K562 (cell line): ENCODE measurements at regions not wholly inside any gene's neighbourhood (a gene's known extent, or its start where the extent isn't known, plus 50 kb on each side); places are given as distances from the start of the nearest gene placed in this dataset.

Source experiments
- ATAC-seq: fragments of 200-7000 bp; cut with Tn5 transposase; 3 replicates; pipeline ENCODE4 v1.9.1; 2020; ENCODE audit warnings: moderate library complexity
- BruUV-seq: library from RNA; stranded (reverse); fragments of 400-500 nt; replicated peaks from 2 replicates; lab custom pipeline; 2021; lab: Mats Ljungman, UMichigan
- CTCF ChIA-PET: fragments of 300-600 bp; formaldehyde crosslinking; extraction: SDS; loops from one replicate; lab custom pipeline; 2021; ENCODE audit warnings: low intra/inter-chr PET ratio; lab: Yijun Ruan, JAX
- POLR2A ChIA-PET: fragments of 300-600, 350-650 bp; sonication (Branson Sonifier 250); formaldehyde crosslinking; extraction: SDS; loops from one replicate; lab custom pipeline; 2021; ENCODE audit warnings: antibody characterized with exemption, inconsistent platforms; lab: Yijun Ruan, JAX
- DNase-seq, 4 experiments: peaks; one replicate each; pipeline versions ENCODE4 v3.0.0 to v3.0.0-alpha.2; 2011 to 2018; ENCODE audit warnings: low spot score in 3 of 4, mixed read lengths in 3 of 4; ENCODE audit errors: extremely low read depth in 1 of 4
- FAIRE-seq: peaks from 2 replicates; lab custom pipeline; 2011; peaks lifted over from hg19 to GRCh38; lab: Jason Lieb, UNC
- H2AFZ ChIP-seq: 2 replicates; pipeline ENCODE4 v1.6.0; 2011; ENCODE audit warnings: low read depth, low read length, control low read depth, inconsistent platforms
- H3K27ac ChIP-seq: fragments of 200-600 bp; 3 replicates; pipeline ENCODE4 v1.8.0; 2011; ENCODE audit warnings: low read depth, mild to moderate bottlenecking, control low read depth, inconsistent platforms, low read length, moderate library complexity, mixed read lengths; ENCODE audit errors: extremely low read depth
- H3K27me3 ChIP-seq, 2 experiments: fragments of 300-600 bp in 1 of 2; 2 replicates in 1 of 2; 3 replicates in 1 of 2; pipeline versions ENCODE4 v1.6.0 to v1.8.0; 2011; ENCODE audit warnings: inconsistent platforms in 2 of 2, low read length in 2 of 2, mild to moderate bottlenecking in 1 of 2, mixed read lengths in 1 of 2, moderate library complexity in 1 of 2; ENCODE audit not compliant: control insufficient read depth in 2 of 2, insufficient read depth in 2 of 2
- H3K36me3 ChIP-seq: fragments of 300-600 bp; 3 replicates; pipeline ENCODE4 v1.8.0; 2011; ENCODE audit warnings: mild to moderate bottlenecking, low read length, inconsistent platforms; ENCODE audit not compliant: control insufficient read depth, insufficient read depth
- H3K4me1 ChIP-seq, 2 experiments: fragments of 200-600 bp in 1 of 2; replicated peaks in 1 of 2; 2 replicates in 1 of 2; 3 replicates in 1 of 2; pipeline versions ENCODE4 v1.5.1 to v1.8.0; 2011; ENCODE audit warnings: inconsistent platforms in 2 of 2, low read length in 2 of 2, mild to moderate bottlenecking in 1 of 2, mixed read lengths in 1 of 2, moderate library complexity in 1 of 2; ENCODE audit not compliant: control insufficient read depth in 2 of 2, insufficient read depth in 2 of 2
- H3K4me2 ChIP-seq: 2 replicates; pipeline ENCODE4 v1.6.1; 2011; ENCODE audit warnings: low read length, control low read depth, inconsistent platforms, mixed read lengths; ENCODE audit not compliant: insufficient read depth
- H3K4me3 ChIP-seq: fragments of 200-600 bp; sonication (generic), shearing (Covaris generic); 2 replicates; pipeline ENCODE4 v1.5.1; 2016; ENCODE audit warnings: control low read depth, inconsistent platforms
- H3K79me2 ChIP-seq: fragments of 200-600 bp; 3 replicates; pipeline ENCODE4 v1.8.0; 2011; ENCODE audit warnings: low read length, inconsistent platforms; ENCODE audit not compliant: control insufficient read depth, insufficient read depth
- H3K9ac ChIP-seq, 2 experiments: 2 replicates each; pipeline versions ENCODE4 v1.6.0 to v1.6.1; 2011; ENCODE audit warnings: low read depth in 2 of 2, low read length in 2 of 2, control low read depth in 1 of 2, inconsistent platforms in 1 of 2, mild to moderate bottlenecking in 1 of 2, mixed read lengths in 1 of 2; ENCODE audit not compliant: insufficient read depth in 1 of 2
- H3K9me1 ChIP-seq: one replicate; pipeline ENCODE4 v1.6.0; 2011; ENCODE audit warnings: inconsistent platforms, mild to moderate bottlenecking, low read length, moderate library complexity; ENCODE audit not compliant: control insufficient read depth, insufficient read depth
- H3K9me3 ChIP-seq: replicated peaks from 2 replicates; pipeline ENCODE4 v1.5.1; 2011; ENCODE audit warnings: low read depth, low read length, inconsistent platforms; ENCODE audit not compliant: control insufficient read depth, insufficient read depth
- H4K20me1 ChIP-seq: replicated peaks from 2 replicates; pipeline ENCODE4 v1.6.1; 2011; ENCODE audit warnings: low read length, inconsistent platforms, mixed read lengths; ENCODE audit not compliant: control insufficient read depth, insufficient read depth
- CC2D1A ChIP-seq: fragments of 450-650 bp; IDR thresholded peaks from 2 replicates; pipeline ENCODE4 v1.6.1; 2017; ENCODE audit warnings: mild to moderate bottlenecking
- CHD4 ChIP-seq: fragments of 200-600 bp; sonication (generic); IDR thresholded peaks from 3 replicates; pipeline ENCODE4 v1.6.1; 2012; ENCODE audit warnings: low read depth, mild to moderate bottlenecking, mixed read lengths, low read length, inconsistent platforms; ENCODE audit not compliant: insufficient read depth, insufficient replicate concordance, poor library complexity, severe bottlenecking
- CREM ChIP-seq: IDR thresholded peaks from 2 replicates; pipeline ENCODE4 v1.6.1; 2014; ENCODE audit warnings: antibody characterized with exemption, low read depth
- CXXC5 ChIP-seq: fragments of 250-450 bp; sonication (Bioruptor Pico); IDR thresholded peaks from 2 replicates; pipeline ENCODE4 v1.8.0; 2022; ENCODE audit warnings: inconsistent platforms, mild to moderate bottlenecking, moderate library complexity
- HDGF ChIP-seq: fragments of 450-650 bp; IDR thresholded peaks from 2 replicates; pipeline ENCODE4 v1.6.1; 2016
- HNRNPH1 ChIP-seq: fragments of 200-400 bp; formaldehyde crosslinking; optimal IDR thresholded peaks from 2 replicates; pipeline ENCODE3; 2017; ENCODE audit warnings: low read depth, mild to moderate bottlenecking, low read length, moderate library complexity
- PHF20 ChIP-seq: fragments of 450-650 bp; IDR thresholded peaks from 2 replicates; pipeline ENCODE4 v1.6.1; 2018; ENCODE audit not compliant: partially characterized antibody
- PML ChIP-seq: IDR thresholded peaks from 2 replicates; pipeline ENCODE4 v1.6.1; 2012; ENCODE audit warnings: low read length, inconsistent platforms
- POLR2AphosphoS2 ChIP-seq: IDR thresholded peaks from 2 replicates; pipeline ENCODE4 v1.6.1; 2012; ENCODE audit warnings: low read length, improper control_type of control experiment
- SMARCA5 ChIP-seq: fragments of 450-650 bp; IDR thresholded peaks from 2 replicates; pipeline ENCODE4 v1.6.1; 2016
- TCFL5 ChIP-seq: fragments of 250-450 bp; sonication (Bioruptor Pico); conservative IDR thresholded peaks from 2 replicates; pipeline ENCODE4 v1.6.1; 2021; ENCODE audit warnings: mild to moderate bottlenecking, moderate library complexity, matching md5 sums
- TSC22D4 ChIP-seq: fragments of 450-650 bp; IDR thresholded peaks from 2 replicates; pipeline ENCODE4 v1.6.1; 2016; ENCODE audit warnings: missing genetic modification characterization, missing biosample characterization, control low read depth
- YY1 ChIP-seq, 3 experiments: IDR thresholded peaks; 2 replicates each; pipeline ENCODE4 v1.6.1; 2011; ENCODE audit warnings: low read length in 2 of 3, mild to moderate bottlenecking in 2 of 3, moderate library complexity in 2 of 3, borderline replicate concordance in 1 of 3, control low read depth in 1 of 3, low read depth in 1 of 3; ENCODE audit not compliant: insufficient read depth in 3 of 3, insufficient replicate concordance in 2 of 3, control insufficient read depth in 1 of 3, insufficient read length in 1 of 3; ENCODE audit errors: extremely low read depth in 1 of 3
- ZNF584 ChIP-seq: fragments of 200-800 bp; sonication (Bioruptor generic); IDR thresholded peaks from 2 replicates; pipeline ENCODE4 v1.6.1; 2016; ENCODE audit warnings: low read depth, mild to moderate bottlenecking, missing genetic modification characterization, missing compliant biosample characterization
- ZNF699 ChIP-seq: fragments of 250-450 bp; sonication (Bioruptor Pico); IDR thresholded peaks from 2 replicates; pipeline ENCODE4 v1.8.0; 2021; ENCODE audit warnings: mild to moderate bottlenecking, moderate library complexity; ENCODE audit not compliant: insufficient replicate concordance
- ZNF79 ChIP-seq: fragments of 250-450 bp; sonication (Bioruptor Pico); IDR thresholded peaks from 2 replicates; pipeline ENCODE4 v1.4.0; 2020; ENCODE audit warnings: low read depth, mild to moderate bottlenecking, moderate library complexity
- WGBS: fragments of 100-300 bp; shearing (Covaris generic); methylation state at CpG from one replicate; pipeline ENCODE4 v1.1.6; 2016; ENCODE audit warnings: low coverage, mixed read lengths; ENCODE audit not compliant: insufficient coverage; ENCODE audit errors: missing lambda C conversion rate; 5-methylcytosine and 5-hydroxymethylcytosine counted together
- in situ Hi-C: fragments of 300-500 bp; cut with MboI; formaldehyde crosslinking; loops from 4 replicates; pipeline ENCODE4 v1.15.0; 2018; ENCODE audit warnings: inconsistent platforms, mixed read lengths
- intact Hi-C: fragments of 100-400 bp; cut with micrococcal nuclease; formaldehyde crosslinking; loops from 2 replicates; pipeline ENCODE4 v1.14.2; 2022
- TF ChIP-seq, protein P1 (sequence below): fragments of 250-450 bp; sonication (Bioruptor Pico); IDR thresholded peaks from 2 replicates; pipeline ENCODE4 v1.5.0; 2021
- TF ChIP-seq, protein P2 (sequence below): fragments of 450-650 bp; formaldehyde crosslinking; IDR thresholded peaks from 2 replicates; pipeline ENCODE4 v1.4.0; 2022; ENCODE audit warnings: mild to moderate bottlenecking, moderate library complexity

DNA sequence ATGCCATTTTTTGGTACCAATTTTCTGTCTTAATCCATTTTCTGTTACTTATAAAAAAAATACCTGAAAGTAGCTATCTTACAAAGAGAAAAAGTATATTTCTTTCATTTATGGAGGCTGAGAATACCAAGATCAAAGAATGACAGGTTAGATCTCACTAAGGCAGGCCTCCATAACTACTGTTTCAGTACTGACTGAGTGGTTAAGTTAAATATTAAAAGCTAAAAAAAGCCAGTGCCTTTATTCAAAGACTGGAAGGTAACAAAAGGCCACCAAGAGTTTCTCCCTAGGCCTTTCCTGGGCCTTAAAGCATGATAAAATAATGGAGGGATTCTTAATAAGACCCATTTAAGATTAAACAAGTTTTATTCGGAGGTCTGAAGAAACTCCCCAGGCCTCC lies 687.7 kb upstream of the ADGRL4 start:
- H3K36me3 ChIP-seq = no peaks in the 10 kb centered on the region
- CTCF ChIA-PET = no interaction called here
- H3K27ac ChIP-seq = no peak overlapping the region
- intact Hi-C loops = no loop called here
- H3K27me3 ChIP-seq = no peaks in the 10 kb centered on the region
- no peaks in the 10 kb centered on the region for H3K9me1 ChIP-seq
- DNase-seq (no peak), FAIRE-seq (no peak), ATAC-seq (no peak)
- 0% methylated on average over 1 of the region's 1 CpG for WGBS
- H4K20me1 ChIP-seq = no peaks in the 10 kb centered on the region
- BruUV-seq = no TSS peak
- no peaks in the 10 kb centered on the region for H3K9me3 ChIP-seq
- no peaks in the 10 kb centered on the region for H3K4me1 ChIP-seq
- H2AFZ ChIP-seq = no peak overlapping the region
- TF ChIP-seq TCFL5 (CRISPR knock-in tag) (no peak), PHF20 (no peak), SMARCA5 (no peak), HNRNPH1 (no peak), YY1 (IDR thresholded peaks at IDR 0.05; ENCODE audit: borderline replicate concordance in 1 of 3, control insufficient read depth in 1 of 3, extremely low read depth in 1 of 3, insufficient read depth in 3 of 3, insufficient read length in 1 of 3, insufficient replicate concordance in 2 of 3, low read depth in 1 of 3, low read length in 2 of 3) (no peak), PML (no peak), POLR2AphosphoS2 (no peak), CXXC5 (CRISPR knock-in tag) (no peak), CHD4 (no peak), CC2D1A (no peak), ZNF584 (no peak), ZNF699 (no peak), HDGF (no peak), TSC22D4 (tag) (no peak), ZNF79 (CRISPR knock-in tag) (no peak), CREM (no peak)
- TF ChIP-seq, protein P1, sequence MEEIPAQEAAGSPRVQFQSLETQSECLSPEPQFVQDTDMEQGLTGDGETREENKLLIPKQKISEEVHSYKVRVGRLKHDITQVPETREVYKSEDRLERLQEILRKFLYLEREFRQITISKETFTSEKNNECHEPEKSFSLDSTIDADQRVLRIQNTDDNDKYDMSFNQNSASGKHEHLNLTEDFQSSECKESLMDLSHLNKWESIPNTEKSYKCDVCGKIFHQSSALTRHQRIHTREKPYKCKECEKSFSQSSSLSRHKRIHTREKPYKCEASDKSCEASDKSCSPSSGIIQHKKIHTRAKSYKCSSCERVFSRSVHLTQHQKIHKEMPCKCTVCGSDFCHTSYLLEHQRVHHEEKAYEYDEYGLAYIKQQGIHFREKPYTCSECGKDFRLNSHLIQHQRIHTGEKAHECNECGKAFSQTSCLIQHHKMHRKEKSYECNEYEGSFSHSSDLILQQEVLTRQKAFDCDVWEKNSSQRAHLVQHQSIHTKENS (CRISPR knock-in tag) = no peak
- TF ChIP-seq, protein P2, sequence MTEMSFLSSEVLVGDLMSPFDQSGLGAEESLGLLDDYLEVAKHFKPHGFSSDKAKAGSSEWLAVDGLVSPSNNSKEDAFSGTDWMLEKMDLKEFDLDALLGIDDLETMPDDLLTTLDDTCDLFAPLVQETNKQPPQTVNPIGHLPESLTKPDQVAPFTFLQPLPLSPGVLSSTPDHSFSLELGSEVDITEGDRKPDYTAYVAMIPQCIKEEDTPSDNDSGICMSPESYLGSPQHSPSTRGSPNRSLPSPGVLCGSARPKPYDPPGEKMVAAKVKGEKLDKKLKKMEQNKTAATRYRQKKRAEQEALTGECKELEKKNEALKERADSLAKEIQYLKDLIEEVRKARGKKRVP = no peak
- no peak overlapping the region for H3K4me2 ChIP-seq
- H3K79me2 ChIP-seq = no peaks in the 10 kb centered on the region
- POLR2A ChIA-PET = no interaction called here
- in situ Hi-C loops = no loop called here
- no peak overlapping the region for H3K9ac ChIP-seq
- H3K4me3 ChIP-seq = no peak overlapping the region
